Neural cell (in vitro differentiated cells): ENCODE measurements at regions not wholly inside any gene's neighbourhood (a gene's known extent, or its start where the extent isn't known, plus 50 kb on each side); places are given as distances from the start of the nearest gene placed in this dataset.

Experiments
- H2AFZ ChIP-seq: fragments of 200-600, 300-800 bp; sonication (generic), shearing (Covaris generic); 2 replicates; pipeline ENCODE4 v1.6.0; 2014; ENCODE audit warnings: low read depth, mild to moderate bottlenecking, antibody characterized with exemption, low read length, moderate library complexity
- H3F3A ChIP-seq: fragments of 200-600 bp; shearing (Covaris generic); 2 replicates; pipeline ENCODE4 v1.6.1; 2016; ENCODE audit warnings: mild to moderate bottlenecking, moderate library complexity, mixed read lengths, antibody characterized with exemption, low read length; ENCODE audit not compliant: insufficient read depth, poor library complexity, severe bottlenecking
- H3K27ac ChIP-seq: fragments of 200-600, 300-800 bp; sonication (generic), shearing (Covaris generic); 2 replicates; pipeline ENCODE4 v1.5.1; 2014; ENCODE audit warnings: mild to moderate bottlenecking, low read length, moderate library complexity
- H3K27me3 ChIP-seq: fragments of 300-800, 200-600 bp; sonication (generic), shearing (Covaris generic); 2 replicates; pipeline ENCODE4 v1.6.0; 2014; ENCODE audit warnings: mild to moderate bottlenecking, low read depth, low read length, moderate library complexity; ENCODE audit not compliant: insufficient read depth
- H3K36me3 ChIP-seq: fragments of 300-800, 200-600 bp; sonication (generic), shearing (Covaris generic); 2 replicates; pipeline ENCODE4 v1.5.1; 2014; ENCODE audit warnings: mild to moderate bottlenecking, antibody characterized with exemption, low read length, moderate library complexity; ENCODE audit not compliant: insufficient read depth
- H3K4me2 ChIP-seq: fragments of 300-800, 200-600 bp; sonication (generic), shearing (Covaris generic); 2 replicates; pipeline ENCODE4 v1.6.0; 2014; ENCODE audit warnings: mild to moderate bottlenecking, low read length
- H3K4me3 ChIP-seq: fragments of 300-800, 200-600 bp; sonication (generic), shearing (Covaris generic); 2 replicates; pipeline ENCODE4 v1.5.1; 2014; ENCODE audit warnings: mild to moderate bottlenecking, low read length, moderate library complexity
- H3K79me2 ChIP-seq: fragments of 200-600 bp; shearing (Covaris generic); replicated peaks from 2 replicates; pipeline ENCODE4 v1.6.0; 2014; ENCODE audit warnings: mild to moderate bottlenecking, low read length, moderate library complexity; ENCODE audit not compliant: insufficient read depth
- H3K9ac ChIP-seq: fragments of 300-800, 200-600 bp; sonication (generic), shearing (Covaris generic); 2 replicates; pipeline ENCODE4 v1.6.1; 2016; ENCODE audit warnings: mild to moderate bottlenecking, low read length, mixed read lengths
- H3K9me2 ChIP-seq: fragments of 200-600 bp; shearing (Covaris generic); 2 replicates; pipeline ENCODE4 v1.6.1; 2016; ENCODE audit warnings: mild to moderate bottlenecking, low read length, mixed read lengths; ENCODE audit not compliant: insufficient read depth
- H3K9me3 ChIP-seq: fragments of 200-600, 300-800 bp; sonication (generic), shearing (Covaris generic); 2 replicates; pipeline ENCODE4 v1.6.1; 2016; ENCODE audit warnings: mild to moderate bottlenecking, mixed run types, low read length, moderate library complexity, mixed read lengths
- H4K20me1 ChIP-seq: fragments of 200-600 bp; shearing (Covaris generic); 2 replicates; pipeline ENCODE4 v1.6.1; 2016; ENCODE audit warnings: mild to moderate bottlenecking, mixed run types; ENCODE audit not compliant: insufficient read depth
- CTCF ChIP-seq: fragments of 450-650 bp; IDR thresholded peaks from 2 replicates; pipeline ENCODE4 v1.5.1; 2014; ENCODE audit warnings: antibody characterized with exemption, mild to moderate bottlenecking, moderate library complexity; ENCODE audit not compliant: poor library complexity, severe bottlenecking
- EP300 ChIP-seq: fragments of 450-650 bp; conservative IDR thresholded peaks from 2 replicates; pipeline ENCODE4 v1.6.1; 2014; ENCODE audit warnings: antibody characterized with exemption, mild to moderate bottlenecking, moderate library complexity; ENCODE audit not compliant: poor library complexity, severe bottlenecking
- EZH2 ChIP-seq: fragments of 200-600, 300-800 bp; shearing (Covaris generic), sonication (generic); IDR thresholded peaks from 2 replicates; pipeline ENCODE4 v1.6.1; 2014; ENCODE audit warnings: antibody characterized with exemption, low read length, borderline replicate concordance, mild to moderate bottlenecking; ENCODE audit not compliant: insufficient read depth, poor library complexity, severe bottlenecking
- MXI1 ChIP-seq: fragments of 450-650 bp; conservative IDR thresholded peaks from 2 replicates; pipeline ENCODE4 v1.6.1; 2014; ENCODE audit warnings: antibody characterized with exemption, mild to moderate bottlenecking; ENCODE audit not compliant: poor library complexity, severe bottlenecking
- POLR2AphosphoS5 ChIP-seq: IDR thresholded peaks from 2 replicates; pipeline ENCODE4 v1.6.1; 2012
- RAD21 ChIP-seq: fragments of 450-650 bp; conservative IDR thresholded peaks from 2 replicates; pipeline ENCODE4 v1.6.1; 2014; ENCODE audit warnings: antibody characterized with exemption, mild to moderate bottlenecking, moderate library complexity
- REST ChIP-seq: IDR thresholded peaks from 2 replicates; pipeline ENCODE4 v1.6.1; 2012; ENCODE audit warnings: borderline replicate concordance
- SMC3 ChIP-seq: fragments of 450-650 bp; conservative IDR thresholded peaks from 2 replicates; pipeline ENCODE4 v1.6.1; 2014; ENCODE audit warnings: antibody characterized with exemption, mild to moderate bottlenecking, moderate library complexity; ENCODE audit not compliant: poor library complexity

GRCh38 chr6:71015392-71015791 lies 58.5 kb upstream of the B3GAT2 start:
- H3K4me3 ChIP-seq: no peak overlapping the region

GRCh38 chr6:71028236-71028876 lies 71.5 kb upstream of the B3GAT2 start:
- H3K79me2 ChIP-seq: no peaks in the 10 kb centered on the region
- H3K9me3 ChIP-seq: no peaks in the 10 kb centered on the region
- H3F3A ChIP-seq: no peaks in the 10 kb centered on the region
- no peak overlapping the region for H3K4me2 ChIP-seq
- no peaks in the 10 kb centered on the region for H3K9me2 ChIP-seq
- no peak overlapping the region for H3K4me3 ChIP-seq
- no peaks in the 10 kb centered on the region for H3K27me3 ChIP-seq
- no peak for TF ChIP-seq EZH2
- no peak for TF ChIP-seq MXI1
- TF ChIP-seq RAD21: no peak
- no peak for TF ChIP-seq CTCF
- TF ChIP-seq REST: no peak
- no peak for TF ChIP-seq POLR2AphosphoS5
- no peak for TF ChIP-seq EP300
- no peak overlapping the region for H3K27ac ChIP-seq
- H3K36me3 ChIP-seq: no peaks in the 10 kb centered on the region
- no peak overlapping the region for H2AFZ ChIP-seq
- no peaks in the 10 kb centered on the region for H4K20me1 ChIP-seq
- H3K9ac ChIP-seq: no peak overlapping the region

More at GRCh38 chr6:71015392-71015791, 58.5 kb upstream of the B3GAT2 start:
- Histone ChIP-seq H3K9me2 (no peaks in the 10 kb centered on the region), H3K27ac (no peak overlapping the region), H4K20me1 (no peaks in the 10 kb centered on the region), H3K4me2 (no peak overlapping the region), H3K27me3 (no peaks in the 10 kb centered on the region), H3K79me2 (no peaks in the 10 kb centered on the region), H3K9me3 (no peaks in the 10 kb centered on the region), H3K36me3 (no peaks in the 10 kb centered on the region), H3F3A (no peaks in the 10 kb centered on the region), H2AFZ (no peak overlapping the region), H3K9ac (no peak overlapping the region)
- no peak for TF ChIP-seq POLR2AphosphoS5
- TF ChIP-seq CTCF: no peak
- no peak for TF ChIP-seq RAD21
- no peak for TF ChIP-seq SMC3
- no peak for TF ChIP-seq EP300
- no peak for TF ChIP-seq EZH2
